Activated CD4-positive, CD25-positive, alpha-beta regulatory T cell treated with anti-CD3 and anti-CD28 coated beads, Interleukin-2, amount 50 U/mL, for 16 hours (primary cell): ENCODE measurements at regions not wholly inside any gene's neighbourhood (a gene's known extent, or its start where the extent isn't known, plus 50 kb on each side); places are given as distances from the start of the nearest gene placed in this dataset.
"Not testable (repeated sequence)": the region's sequence is repeated elsewhere in the genome, so short reads cannot be mapped to it uniquely, and the experiment has no call there.

Experiments
- DNase-seq: peaks from one replicate; pipeline ENCODE4 v3.0.0-alpha.2; 2020; ENCODE audit warnings: low read depth, low spot score

DNA sequence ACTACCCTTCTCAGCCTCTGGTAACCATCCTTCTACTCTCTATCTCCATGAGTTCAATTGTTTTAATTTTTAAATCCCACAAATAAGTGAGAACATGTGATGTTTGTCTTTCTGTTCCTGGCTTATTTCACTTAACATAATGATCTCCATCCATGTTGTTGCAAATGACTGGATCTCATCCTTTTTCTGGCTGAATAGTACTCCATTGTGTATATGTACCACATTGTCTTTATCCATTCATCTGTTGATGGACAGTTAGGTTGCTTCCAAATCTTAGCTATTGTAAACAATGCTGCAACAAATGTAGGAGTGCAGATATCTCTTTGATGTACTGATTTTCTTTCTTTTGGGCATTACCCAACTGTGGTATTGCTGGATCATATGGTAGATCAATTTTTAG, 103.0 kb downstream of the CARTPT start:
- not testable (repeated sequence) for DNase-seq

DNA sequence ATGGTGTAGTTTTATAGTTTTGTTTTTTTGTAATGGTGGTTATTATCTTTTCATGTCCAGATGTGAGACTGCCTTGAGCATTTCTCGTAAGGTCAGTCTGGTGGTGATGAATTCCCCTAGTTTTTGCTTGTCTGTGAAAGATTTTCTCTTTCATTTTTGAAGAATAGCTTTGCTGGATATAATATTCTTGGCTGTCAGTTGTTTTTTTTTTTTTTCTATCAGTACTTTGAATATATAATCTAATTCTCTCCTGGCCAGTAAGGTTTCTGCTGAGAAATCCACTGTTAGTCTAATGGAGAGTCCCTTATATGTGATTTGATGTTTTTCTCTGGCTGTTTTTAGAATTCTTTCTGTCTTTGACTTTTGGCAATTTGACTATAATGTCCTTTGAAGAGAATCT, 106.9 kb downstream of the CARTPT start:
- DNase-seq: no peak

DNA sequence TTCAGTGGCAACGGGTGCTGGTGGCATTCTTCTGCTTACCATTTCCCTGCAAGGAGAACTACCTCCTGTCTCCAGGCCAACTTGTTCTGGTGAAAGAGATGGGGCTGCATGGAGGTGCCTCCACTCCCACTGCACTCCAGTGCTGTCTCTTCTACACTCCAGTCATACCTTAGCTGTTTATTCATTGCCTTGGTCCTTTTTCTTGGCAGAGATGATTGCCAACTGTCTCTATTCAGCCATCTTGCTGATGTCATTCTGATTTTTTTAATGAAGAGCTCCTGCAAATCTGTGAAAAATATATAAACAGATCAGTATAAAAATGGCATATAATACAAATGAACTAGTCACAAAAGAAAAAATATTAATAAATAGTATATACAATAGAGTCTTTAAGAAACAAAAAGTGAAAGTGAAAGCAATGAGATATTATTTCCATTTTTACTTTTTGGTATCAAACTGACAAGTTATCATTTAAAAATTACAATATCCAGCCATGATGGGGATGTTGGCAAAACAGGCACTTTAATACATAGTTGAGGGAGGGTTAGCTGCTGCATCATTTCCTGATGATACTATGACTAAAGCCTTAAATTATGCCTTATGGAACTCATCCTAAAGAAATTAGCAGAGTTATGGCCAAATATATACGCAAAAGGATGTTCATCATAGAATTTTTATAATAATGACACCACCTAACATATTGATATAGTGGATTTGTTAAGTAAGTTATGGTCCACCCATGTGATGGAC, 109.4 kb downstream of the CARTPT start:
- no peak for DNase-seq

DNA sequence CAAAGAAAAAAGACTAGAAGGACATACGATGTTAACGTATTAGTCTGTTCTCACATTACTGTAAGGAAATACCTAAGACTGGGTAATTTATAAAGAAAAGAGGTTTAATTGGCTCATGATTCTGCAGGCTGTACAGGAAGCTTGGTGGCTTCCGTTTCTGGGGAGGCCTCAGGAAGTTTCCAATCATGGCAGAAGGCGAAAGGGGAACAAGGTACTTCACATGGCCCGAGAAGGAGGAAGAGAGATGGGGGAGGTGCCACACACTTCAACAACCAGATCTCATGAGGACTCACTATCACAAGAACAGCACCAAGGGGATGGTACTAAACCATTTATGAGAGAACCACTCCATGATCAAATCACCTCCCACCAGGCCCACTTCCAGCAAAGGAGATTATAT, 110.1 kb downstream of the CARTPT start:
- no peak for DNase-seq

DNA sequence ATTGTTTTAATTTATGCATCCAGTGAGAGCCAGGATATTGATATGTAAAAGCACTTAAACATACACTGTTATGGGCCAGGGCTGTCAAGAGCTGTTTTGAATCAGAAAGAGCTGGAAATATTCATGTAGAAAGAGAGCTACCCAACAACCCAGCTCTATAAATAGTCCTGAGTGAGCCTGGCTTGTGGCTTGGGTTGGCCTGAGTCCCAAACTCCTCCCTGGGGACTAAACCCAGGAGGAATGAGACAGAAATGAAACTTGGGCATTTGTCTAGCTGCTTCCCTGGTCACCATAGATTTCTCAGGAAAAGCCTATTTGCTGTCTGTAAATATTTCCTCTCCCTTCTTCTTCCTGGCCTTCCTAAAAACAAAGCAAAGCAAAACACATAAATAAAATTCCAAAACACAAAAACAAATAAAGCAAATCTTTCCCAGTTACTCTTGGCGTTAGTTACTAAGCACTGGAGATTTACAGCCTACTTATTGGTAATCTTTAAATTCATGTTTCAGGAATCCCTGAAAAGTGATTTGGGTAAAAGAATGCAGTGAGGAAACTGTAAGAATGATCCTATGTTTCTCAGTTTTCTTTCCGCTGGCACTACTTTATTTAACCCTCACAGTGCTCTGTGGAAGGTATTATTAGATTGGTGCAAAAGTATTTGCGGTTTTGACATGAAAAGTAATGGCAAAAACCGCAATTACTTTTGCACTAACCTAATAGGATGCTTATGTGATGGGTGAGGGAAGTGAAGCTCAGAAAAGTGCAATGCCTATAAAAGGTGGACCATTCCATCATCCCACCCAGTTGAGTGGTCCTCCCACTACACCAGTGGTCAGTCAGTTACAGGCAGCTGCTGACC, 111.8 kb downstream of the CARTPT start:
- DNase-seq: no peak

DNA sequence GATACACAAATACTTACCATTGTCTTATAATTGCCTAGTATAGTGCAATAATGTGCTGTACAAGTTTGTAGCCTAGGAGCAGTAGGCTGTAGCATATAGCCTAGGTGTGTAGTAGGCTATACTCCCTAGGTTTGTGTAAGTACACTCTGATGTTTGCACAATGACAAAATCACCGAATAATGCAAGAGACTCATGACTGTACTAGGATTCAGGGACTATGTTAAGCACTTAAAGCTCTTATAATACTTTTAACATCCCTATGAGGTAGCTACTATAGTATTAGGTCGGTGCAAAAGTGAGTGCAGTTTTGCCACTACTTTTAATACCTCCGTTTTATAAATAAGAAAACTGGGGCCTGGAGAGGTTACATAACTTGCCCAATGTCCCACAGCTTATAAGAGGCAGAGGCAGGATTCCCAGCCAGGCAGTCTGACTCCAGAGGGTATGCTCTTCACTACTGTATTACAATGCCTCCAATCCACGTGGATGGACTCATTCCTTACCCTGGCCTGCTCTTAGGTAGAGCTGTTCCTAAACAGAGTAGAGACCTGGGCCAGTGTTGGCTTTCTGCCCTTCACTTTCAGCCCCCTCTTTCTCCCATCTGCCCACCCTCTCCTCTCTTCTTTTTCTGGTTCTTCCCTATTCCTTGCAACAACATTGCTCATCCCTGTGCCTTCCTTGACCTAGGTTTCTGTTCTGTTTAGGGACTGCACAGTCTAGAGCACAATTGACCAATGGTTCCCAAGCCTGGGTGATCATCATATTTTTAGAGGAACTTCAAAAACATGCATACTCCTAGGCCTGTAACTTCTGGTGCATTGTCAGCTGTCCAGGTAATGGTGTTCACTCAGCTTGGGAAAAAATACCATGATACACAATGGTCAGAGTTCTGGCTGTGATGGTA, 114.0 kb downstream of the CARTPT start:
- no peak for DNase-seq

DNA sequence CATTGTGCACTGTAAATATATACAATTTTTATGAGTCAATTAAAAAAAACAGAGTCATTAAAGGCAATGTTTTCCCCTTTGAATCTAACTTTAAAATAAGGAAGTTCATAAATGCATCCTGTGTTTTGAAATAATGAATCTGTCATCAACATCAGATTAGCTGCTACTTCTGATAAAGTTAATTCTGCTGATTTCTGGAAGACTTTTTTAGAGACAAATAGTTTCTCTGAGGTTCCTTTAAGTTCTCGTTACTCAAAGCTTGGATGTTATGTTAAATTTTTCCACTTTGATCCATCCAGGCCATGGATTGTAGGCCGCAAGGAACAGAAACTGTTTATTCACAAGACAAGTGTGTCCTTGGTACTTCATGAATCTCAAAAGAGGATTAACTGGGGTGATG, 115.5 kb downstream of the CARTPT start:
- DNase-seq: no peak

DNA sequence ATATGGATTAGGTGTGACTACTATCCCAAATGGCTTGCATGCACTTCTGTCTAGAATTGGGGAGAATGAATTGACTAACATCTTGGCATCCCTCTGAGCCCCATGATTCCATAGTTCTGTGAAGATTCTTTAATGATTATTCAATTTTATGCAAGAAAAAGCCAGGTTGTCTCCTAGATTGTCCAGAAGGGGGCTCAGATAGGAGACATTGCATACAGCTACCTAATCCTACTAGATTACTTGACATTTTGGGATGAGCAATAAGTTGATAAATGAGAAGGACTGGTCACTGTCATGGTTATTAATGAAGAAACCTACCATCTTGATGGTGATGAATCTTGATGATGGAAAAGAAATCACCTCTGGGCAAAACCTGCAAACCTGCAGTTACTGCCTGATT, 117.0 kb downstream of the CARTPT start:
- no peak for DNase-seq

DNA sequence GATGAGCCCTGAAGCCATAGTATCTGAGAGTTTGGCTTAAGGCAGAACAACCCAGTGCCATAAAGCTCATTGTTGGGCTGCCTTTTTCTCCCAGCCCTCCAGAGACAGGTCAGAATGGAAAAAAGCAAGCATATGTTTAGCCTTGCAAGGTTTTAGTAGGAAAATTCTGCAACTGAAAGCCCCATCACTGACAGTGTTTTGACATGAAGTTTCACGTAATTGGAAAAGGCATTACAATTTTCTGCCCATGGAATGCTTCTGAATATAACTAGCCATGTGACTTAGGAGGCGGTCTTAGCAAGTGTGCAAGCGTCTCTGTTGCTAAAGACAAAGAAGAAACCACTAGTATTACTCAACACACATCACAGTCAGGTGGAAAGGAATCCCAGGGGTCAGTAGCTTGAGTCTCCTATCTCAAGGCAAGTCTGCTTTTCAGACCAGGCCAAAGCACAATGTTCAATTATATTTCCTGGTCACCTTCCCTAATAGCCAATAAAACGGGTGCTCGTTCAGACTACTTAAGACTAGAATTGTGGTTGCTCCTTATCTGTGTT, 117.6 kb downstream of the CARTPT start:
- DNase-seq: no peak

DNA sequence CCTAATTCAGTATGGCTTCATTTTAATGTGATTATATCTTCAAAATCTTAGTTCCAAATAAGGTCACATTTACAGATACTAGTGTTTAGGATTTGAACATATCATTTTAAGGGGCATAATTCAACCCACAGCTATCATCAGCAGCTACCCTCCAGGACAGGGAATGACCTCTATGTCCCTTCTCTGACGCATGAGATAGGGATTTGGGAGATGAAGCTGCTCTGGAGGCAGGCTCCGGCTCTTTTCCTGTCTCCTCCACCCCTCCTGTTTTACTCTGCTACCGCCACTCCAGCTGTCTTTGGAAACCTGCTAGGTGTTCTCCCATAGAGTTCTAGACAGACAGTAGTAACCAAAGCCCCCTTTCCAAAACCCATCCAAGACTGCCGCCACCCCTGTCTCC, 119.2 kb downstream of the CARTPT start:
- no peak for DNase-seq

DNA sequence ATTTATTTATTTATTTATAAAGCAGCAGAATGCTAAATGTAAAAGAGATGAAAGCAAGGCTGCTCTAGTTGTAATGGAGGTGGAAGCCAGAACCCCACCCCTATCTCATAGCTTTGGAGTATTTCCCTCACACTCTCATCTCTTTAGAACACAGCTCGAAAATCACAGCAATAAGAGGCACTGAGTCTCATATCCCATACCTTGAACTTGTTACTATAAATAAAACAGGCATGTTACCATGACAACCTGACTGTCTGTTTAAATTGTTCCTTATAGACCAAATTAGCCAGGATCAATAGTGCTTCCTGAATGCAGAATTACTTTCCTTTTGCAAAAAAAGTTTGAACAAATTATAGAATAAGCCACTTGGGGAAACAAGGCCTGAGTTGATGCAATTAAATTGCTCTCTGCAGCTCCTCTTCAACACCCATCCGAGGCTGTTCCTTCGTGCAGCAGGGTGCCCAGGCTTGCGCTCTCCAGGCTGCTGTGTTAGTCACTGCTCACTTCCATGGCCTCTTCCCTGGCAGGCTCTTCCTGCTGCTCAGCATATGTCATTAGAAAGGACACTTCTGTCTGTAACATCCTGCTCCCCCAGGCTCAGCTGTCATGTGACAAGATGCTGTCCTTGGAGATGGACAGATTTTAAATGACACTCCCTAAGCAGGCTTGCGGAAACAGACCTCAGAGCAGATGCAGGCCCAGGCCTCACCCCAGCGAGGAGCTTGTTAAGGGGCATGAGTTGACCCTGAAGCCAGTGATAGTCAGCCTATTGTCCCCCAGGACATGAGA, 120.2 kb downstream of the CARTPT start:
- no peak for DNase-seq

DNA sequence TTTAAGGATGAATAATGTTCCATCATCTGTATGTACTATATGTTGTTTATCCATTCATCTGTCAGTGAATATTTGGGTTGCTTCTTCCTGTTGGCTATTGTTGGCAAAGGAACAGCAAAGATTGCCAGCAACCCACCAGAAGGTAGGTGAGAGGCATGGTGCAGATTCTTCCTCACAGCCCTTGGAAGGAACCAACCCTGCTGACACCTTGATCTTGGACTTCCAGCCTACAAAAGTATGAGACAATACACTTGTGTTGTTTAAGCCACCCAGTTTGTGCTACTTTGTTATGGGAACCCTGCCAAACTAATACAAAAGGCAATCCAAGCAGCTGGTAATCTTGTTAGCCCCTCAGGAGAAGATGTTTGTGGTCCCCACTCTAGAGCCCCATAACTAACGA, 122.0 kb downstream of the CARTPT start:
- no peak for DNase-seq

DNA sequence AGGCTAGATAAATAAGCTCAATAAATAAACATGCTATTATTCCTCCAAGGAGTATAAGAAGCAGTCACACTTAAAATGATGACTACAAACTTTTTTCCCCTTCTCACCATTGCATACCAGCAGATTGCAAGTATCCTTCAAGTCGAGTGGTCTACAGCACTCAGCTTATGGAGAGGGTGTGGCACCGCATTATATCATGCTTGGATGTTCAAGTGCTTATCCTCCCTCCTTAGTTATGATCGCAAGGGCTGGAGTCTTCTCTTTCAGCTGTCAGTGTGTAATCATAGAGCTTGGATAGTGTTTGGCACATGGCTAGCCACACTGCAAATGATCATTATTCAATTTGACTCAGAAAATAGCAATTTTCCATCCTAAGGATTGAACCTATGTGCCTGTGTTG, 124.0 kb downstream of the CARTPT start:
- DNase-seq: no peak

DNA sequence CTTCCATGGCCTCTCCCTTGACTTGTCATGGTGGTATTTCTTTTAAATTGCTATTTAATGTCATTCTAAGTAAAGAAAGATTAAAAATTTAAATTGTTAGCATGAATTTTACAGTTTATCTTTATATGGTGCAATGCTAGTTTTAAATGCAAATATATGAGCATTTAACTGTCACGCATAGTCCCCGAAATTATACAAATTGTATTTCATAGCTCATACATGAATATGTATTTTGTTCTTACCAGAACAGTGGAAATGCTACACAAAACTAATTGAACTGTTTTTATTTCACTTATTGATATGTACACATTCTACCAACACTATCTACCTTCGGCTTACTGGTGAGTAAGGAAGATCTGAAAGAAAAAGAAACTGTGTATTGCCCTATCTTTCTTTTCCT, 125.8 kb downstream of the CARTPT start:
- DNase-seq: no peak

DNA sequence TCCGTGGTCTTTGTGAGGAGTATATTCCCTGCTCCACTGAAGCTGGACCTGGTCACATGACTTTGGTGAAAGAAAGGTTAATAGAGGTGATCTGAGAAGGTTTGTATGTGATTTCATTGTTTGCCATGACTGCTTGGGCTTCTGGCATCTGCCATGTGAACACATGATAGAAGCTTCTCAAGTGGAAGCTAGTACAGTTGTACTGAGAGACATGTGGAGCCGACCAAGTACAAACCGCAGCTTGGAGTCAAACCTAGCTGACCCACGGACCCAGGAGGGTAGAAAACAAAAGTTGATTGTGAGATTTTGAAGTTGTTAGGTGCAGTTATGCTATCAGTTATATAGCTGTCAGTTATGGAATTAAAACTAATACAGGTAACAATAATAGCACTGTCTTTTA, 140.4 kb downstream of the CARTPT start:
- DNase-seq: no peak

DNA sequence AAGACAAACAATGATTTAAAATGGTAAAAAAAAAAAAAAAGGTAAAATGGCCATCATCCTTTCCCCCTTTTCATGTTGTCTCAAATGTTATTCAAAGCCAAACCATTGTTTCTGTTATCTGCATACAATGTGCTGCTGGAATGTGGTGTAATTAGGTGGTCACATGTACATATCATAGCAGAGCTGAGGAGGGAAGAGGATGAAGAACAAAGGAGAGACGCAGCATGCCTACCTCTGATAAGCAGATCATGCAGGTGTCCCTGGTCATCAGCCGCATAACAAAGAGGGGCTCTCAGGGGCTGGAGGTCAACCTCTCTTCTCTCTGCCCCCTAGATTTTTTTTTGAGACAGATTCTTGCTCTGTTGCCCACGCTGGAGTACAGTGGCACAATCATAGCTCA, 141.0 kb downstream of the CARTPT start:
- DNase-seq: no peak

DNA sequence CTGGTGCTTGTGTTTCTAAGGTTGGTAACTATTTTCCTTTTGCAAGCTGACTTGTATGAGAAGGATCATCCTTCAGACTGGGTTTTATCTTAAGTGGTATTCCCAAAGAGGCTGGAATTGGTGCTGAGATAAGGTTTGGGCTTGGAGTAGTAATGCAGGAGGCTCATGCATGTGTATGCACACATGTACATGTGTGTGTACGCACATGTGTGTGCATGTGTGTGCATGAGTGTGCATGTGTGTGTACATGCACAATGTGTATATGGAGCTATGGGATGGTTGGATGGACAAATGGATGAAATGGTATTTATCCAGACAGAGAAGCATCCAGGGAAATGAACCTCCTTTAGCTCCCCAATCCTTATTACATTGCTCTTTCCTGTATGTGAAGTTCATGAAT, 142.6 kb downstream of the CARTPT start:
- no peak for DNase-seq

DNA sequence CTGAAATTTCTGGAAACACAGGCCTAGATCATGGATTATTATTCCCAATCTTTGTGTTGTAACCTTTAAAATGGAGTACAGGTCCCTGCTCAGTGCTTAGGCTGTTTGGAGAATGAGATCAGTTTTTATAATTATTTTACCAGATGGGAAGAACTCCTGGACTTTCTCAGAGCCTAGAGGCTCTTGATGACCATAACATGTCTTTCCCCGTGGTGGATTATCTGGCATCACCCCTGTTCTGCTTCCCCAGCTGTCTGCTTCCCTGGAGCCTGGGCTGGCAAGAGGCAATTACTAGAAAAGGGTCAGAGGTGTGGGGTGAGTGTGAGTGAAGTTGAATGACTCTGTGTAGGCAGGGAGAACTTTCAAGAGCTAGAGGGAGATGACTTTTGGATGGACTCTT, 143.0 kb downstream of the CARTPT start:
- no peak for DNase-seq

DNA sequence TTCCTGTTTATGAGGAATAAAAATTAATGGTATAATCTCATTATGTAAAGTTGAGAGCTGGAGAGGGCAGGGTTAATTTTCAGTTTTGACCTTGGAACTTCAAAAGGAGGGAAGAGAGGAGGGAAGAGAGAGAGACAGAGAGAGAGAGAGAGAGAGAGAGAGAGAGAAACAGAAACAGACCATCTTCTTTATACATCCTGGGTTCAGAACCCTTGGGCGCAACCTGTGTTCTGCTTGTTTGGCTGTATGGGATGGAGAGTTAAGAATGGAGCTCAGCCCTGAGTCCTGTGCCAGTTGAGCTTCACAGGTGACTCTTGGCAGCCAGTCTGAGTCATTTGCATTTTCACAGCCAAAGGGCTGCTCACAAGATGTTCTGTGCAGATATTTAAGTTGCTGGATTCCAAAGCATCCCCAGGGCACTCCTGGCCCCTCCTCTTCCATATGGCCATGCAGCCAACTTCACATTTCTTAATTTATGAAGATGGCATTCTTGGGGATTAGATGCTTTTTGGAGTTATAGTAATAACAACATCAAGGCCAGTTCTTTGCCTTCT, 143.5 kb downstream of the CARTPT start:
- no peak for DNase-seq

DNA sequence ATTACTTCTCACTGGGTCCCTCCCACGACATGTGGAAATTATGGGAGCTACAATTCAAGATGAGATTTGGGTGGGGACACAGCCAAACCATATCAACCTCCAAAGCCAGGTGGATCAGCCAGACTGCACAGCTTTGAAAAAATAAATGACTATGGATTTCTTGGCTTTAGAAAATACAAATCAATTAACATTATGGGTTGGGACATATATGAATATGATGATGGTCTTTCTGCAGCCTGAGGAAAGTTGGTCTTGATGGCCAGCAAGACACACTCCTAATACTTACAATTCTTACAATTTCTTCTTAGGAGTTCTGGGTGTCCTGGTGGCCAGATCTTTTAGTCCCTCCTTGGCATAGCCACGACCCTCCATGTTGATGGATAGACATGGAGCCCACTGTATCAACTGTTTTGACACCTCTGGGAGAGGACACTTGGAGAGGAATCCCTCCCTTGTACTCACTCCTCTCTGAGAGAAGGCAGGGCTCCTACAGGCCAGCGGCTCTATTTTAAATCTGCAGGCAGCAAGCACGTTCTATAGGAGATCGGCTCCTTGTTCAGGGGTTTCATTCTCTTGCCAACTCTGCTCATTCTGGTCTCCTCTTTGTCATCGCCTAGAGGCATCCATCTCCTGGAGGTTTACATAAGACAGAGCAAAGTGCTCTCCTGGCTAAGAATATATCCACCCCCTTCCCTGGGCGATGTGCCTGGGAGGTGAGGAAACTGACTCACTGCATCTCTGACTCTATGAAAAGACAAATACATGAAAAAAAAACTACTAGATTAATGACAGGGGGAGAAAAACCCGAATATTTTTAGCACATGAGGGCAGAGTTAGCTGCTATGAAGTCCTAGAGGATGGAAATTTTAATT, 145.9 kb downstream of the CARTPT start:
- no peak for DNase-seq
